GM23248 (cell line): ENCODE measurements at regions not wholly inside any gene's neighbourhood (a gene's known extent, or its start where the extent isn't known, plus 50 kb on each side); places are given as distances from the start of the nearest gene placed in this dataset.

Source experiments
- DNase-seq: peaks from one replicate; pipeline ENCODE4 v3.0.0-alpha.2; 2015
- H2AFZ ChIP-seq: fragments of 200-600 bp; sonication (generic); 2 replicates; pipeline ENCODE4 v1.6.1; 2016; ENCODE audit warnings: antibody characterized with exemption
- H3F3A ChIP-seq: fragments of 200-600 bp; sonication (generic); 2 replicates; pipeline ENCODE4 v1.6.1; 2016; ENCODE audit warnings: mild to moderate bottlenecking, antibody characterized with exemption, mixed run types; ENCODE audit not compliant: insufficient read depth
- H3K27ac ChIP-seq: fragments of 200-600 bp; sonication (generic); 2 replicates; pipeline ENCODE4 v1.5.1; 2016; ENCODE audit warnings: mild to moderate bottlenecking
- H3K27me3 ChIP-seq: fragments of 200-600 bp; sonication (generic); replicated peaks from 2 replicates; pipeline ENCODE4 v1.6.1; 2016; ENCODE audit warnings: mild to moderate bottlenecking; ENCODE audit not compliant: insufficient read depth
- H3K36me3 ChIP-seq: fragments of 200-600 bp; sonication (generic); 2 replicates; pipeline ENCODE4 v1.6.1; 2016; ENCODE audit warnings: low read depth, mild to moderate bottlenecking
- H3K4me1 ChIP-seq: fragments of 200-600 bp; sonication (generic); 2 replicates; pipeline ENCODE4 v1.6.1; 2016; ENCODE audit warnings: mild to moderate bottlenecking; ENCODE audit not compliant: insufficient read depth
- H3K4me2 ChIP-seq: fragments of 200-600 bp; sonication (generic); one replicate; pipeline ENCODE4 v1.6.1; 2016; ENCODE audit warnings: mild to moderate bottlenecking; ENCODE audit not compliant: unreplicated experiment
- H3K4me3 ChIP-seq: fragments of 200-600 bp; sonication (generic); 2 replicates; pipeline ENCODE4 v1.5.1; 2016; ENCODE audit warnings: mild to moderate bottlenecking
- H3K79me2 ChIP-seq: fragments of 200-600 bp; sonication (generic); 2 replicates; pipeline ENCODE4 v1.6.1; 2016; ENCODE audit warnings: mild to moderate bottlenecking; ENCODE audit not compliant: insufficient read depth
- H3K9ac ChIP-seq: fragments of 200-600 bp; sonication (generic); 2 replicates; pipeline ENCODE4 v1.6.1; 2016; ENCODE audit warnings: mild to moderate bottlenecking
- H3K9me2 ChIP-seq: fragments of 200-600 bp; sonication (generic); 2 replicates; pipeline ENCODE4 v1.6.1; 2016; ENCODE audit warnings: mixed run types, mild to moderate bottlenecking, moderate library complexity; ENCODE audit not compliant: insufficient read depth
- H3K9me3 ChIP-seq: fragments of 200-600 bp; sonication (generic); one replicate; pipeline ENCODE4 v1.6.1; 2017; ENCODE audit warnings: low read depth
- H4K20me1 ChIP-seq: fragments of 200-600 bp; sonication (generic); 2 replicates; pipeline ENCODE4 v1.6.0; 2016; ENCODE audit not compliant: insufficient read depth
- EZH2 ChIP-seq: fragments of 200-600 bp; sonication (generic); IDR thresholded peaks from 2 replicates; pipeline ENCODE4 v1.6.1; 2018; ENCODE audit warnings: antibody characterized with exemption, mild to moderate bottlenecking; ENCODE audit not compliant: insufficient read depth, poor library complexity, severe bottlenecking
- EZH2phosphoT487 ChIP-seq: fragments of 200-600 bp; sonication (generic); IDR thresholded peaks from 2 replicates; pipeline ENCODE4 v1.6.1; 2018; ENCODE audit warnings: antibody characterized with exemption, moderate library complexity, mild to moderate bottlenecking, low read depth; ENCODE audit not compliant: insufficient read depth
- WGBS, 2 experiments: methylation state at CpG; one replicate each; pipeline ENCODE4 v1.1.6; 2015 to 2017; ENCODE audit warnings: low lambda C conversion rate in 2 of 2, low coverage in 1 of 2; ENCODE audit errors: missing lambda C conversion rate in 2 of 2; 5-methylcytosine and 5-hydroxymethylcytosine counted together
- in situ Hi-C: fragments of 300-500 bp; cut with MboI; formaldehyde crosslinking; loops from 2 replicates; pipeline ENCODE4 v1.15.0; 2020

DNA sequence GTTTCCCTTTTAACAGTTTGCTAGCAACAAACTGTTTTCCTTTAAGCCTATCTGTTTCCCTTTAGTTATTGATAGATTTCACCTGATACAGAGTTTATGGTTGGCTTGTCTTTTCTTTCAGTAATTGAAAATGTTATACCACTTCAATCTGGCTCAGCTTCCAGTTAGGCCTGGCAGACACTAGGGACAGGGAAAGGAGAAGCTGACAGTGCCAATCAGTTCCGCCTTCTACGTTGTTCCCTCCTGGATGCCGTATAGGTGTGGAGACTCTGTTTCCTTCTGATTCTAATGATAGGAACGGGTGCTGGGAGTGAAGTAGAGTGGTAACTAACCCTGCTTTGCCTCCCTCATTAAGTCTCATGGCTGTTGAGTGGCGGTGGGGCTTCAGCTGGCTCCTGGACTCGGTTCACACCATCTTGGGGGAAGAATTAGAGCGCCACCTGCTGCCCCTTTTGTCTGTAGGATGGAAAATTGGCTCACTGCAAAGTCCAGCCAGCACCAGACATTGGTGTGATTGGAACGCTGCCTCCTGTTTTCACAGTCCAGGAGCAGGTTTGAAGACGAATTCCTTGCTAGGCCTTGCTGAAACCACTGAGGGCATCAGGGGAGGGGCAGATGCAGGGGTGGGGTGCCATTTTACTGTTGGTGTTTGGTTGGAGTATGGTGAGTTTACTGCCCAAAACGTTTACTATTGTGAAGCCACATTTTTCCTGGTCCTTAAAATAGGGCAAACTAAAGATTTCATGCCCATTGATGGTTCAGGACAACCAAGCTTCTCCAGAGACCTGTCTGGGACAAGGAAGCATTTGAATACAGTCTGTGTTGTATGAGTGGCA, 1729.5 kb downstream of the GRIK2 start:
- TF ChIP-seq EZH2 (no peak), EZH2phosphoT487 (no peak)
- Histone ChIP-seq H3K36me3 (no peaks in the 10 kb centered on the region), H3K9ac (no peak overlapping the region), H3K9me2 (no peaks in the 10 kb centered on the region), H3F3A (no peaks in the 10 kb centered on the region), H3K4me2 (no peak overlapping the region), H2AFZ (no peak overlapping the region), H3K4me3 (no peak overlapping the region), H4K20me1 (no peaks in the 10 kb centered on the region), H3K9me3 (no peaks in the 10 kb centered on the region), H3K4me1 (no peaks in the 10 kb centered on the region), H3K27ac (no peak overlapping the region), H3K27me3 (no peaks in the 10 kb centered on the region), H3K79me2 (no peaks in the 10 kb centered on the region)
- 16 to 20% methylated on average over 10 of the region's 10 CpGs for WGBS, 2 experiments
- peak; percentile 36 for DNase-seq
- in situ Hi-C loops, result no loop called here

DNA sequence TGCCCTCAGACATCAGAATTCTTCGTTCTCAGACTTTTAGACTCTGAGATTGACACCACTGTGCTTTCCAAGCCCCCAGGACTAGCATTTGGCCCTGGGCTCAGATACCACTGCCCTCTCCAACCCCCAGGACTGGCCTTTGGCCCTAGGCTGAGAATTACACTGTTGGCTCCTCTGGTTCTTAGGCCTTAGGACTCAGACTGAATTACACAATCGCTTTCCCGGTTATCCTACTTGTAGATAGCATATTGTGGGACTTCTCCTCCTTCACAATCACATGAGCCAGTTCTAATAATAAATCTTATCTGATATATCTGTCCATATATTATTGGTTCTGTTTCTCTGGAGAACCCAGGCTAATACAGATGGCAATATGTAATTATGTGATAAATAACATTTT, 1725.5 kb downstream of the GRIK2 start:
- Histone ChIP-seq H4K20me1 (no peaks in the 10 kb centered on the region), H3K9me2 (no peaks in the 10 kb centered on the region), H2AFZ (no peak overlapping the region), H3K4me1 (no peaks in the 10 kb centered on the region), H3K27ac (no peak overlapping the region), H3K27me3 (no peaks in the 10 kb centered on the region), H3K9me3 (no peaks in the 10 kb centered on the region), H3K79me2 (no peaks in the 10 kb centered on the region), H3K36me3 (no peaks in the 10 kb centered on the region), H3K4me2 (no peak overlapping the region), H3K4me3 (no peak overlapping the region), H3F3A (no peaks in the 10 kb centered on the region), H3K9ac (no peak overlapping the region)
- in situ Hi-C loops, result no loop called here
- 26 to 35% methylated on average over 3 of the region's 3 CpGs for WGBS, 2 experiments
- TF ChIP-seq EZH2phosphoT487, result no peak
- no peak for TF ChIP-seq EZH2
- DNase-seq, result no peak

DNA sequence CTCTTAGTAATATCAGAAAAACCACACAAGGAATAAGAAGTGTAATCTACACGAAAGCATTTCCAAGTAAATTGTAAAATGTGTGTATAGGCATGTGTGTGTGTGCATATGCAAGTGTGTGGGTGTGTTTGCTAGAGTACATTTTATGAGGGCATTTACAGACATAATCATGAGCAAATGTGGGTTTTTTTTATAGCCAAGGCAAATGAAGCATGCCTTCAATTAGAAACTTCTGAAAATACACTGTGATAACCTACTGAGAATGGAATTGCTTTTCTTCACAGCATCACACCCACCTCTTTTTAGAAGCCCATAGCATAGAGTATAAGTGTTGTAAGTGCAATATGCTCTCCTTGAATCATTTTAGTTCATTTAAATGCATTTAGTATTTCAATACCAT, 1721.1 kb downstream of the GRIK2 start:
- H3K4me2 ChIP-seq, result no peak overlapping the region
- no peak for TF ChIP-seq EZH2phosphoT487
- no peak for TF ChIP-seq EZH2
- H3K9ac ChIP-seq, result no peak overlapping the region
- no peaks in the 10 kb centered on the region for H3K4me1 ChIP-seq
- H3F3A ChIP-seq, result no peaks in the 10 kb centered on the region
- no peak for DNase-seq
- no peaks in the 10 kb centered on the region for H4K20me1 ChIP-seq
- in situ Hi-C loops, result no loop called here
- H2AFZ ChIP-seq, result no peak overlapping the region
- no peaks in the 10 kb centered on the region for H3K9me2 ChIP-seq
- H3K27me3 ChIP-seq, result no peaks in the 10 kb centered on the region
- no peaks in the 10 kb centered on the region for H3K36me3 ChIP-seq
- 0% methylated on average over 1 of the region's 1 CpG for WGBS, 2 experiments
- no peak overlapping the region for H3K27ac ChIP-seq
- no peaks in the 10 kb centered on the region for H3K79me2 ChIP-seq
- H3K9me3 ChIP-seq, result no peaks in the 10 kb centered on the region
- no peak overlapping the region for H3K4me3 ChIP-seq

DNA sequence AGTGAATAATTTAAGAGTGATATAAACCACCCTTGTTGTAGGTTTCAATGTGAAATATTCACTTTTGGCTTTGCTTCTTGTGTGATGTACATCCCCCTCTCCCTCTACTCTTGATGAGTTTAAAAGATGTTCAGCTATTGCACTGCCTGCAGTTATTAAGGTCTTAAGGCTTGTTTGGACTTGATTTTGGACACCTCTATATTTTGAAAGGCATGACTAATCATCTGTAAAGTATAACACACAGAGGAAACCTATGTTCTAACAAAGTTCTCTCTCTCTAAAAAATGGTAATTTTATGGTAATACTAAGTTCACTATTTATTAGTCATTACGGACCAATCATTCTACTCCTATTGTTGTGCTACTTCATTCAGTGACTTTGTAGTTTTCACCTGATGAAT, 1719.9 kb downstream of the GRIK2 start:
- H2AFZ ChIP-seq, result no peak overlapping the region
- H4K20me1 ChIP-seq, result no peaks in the 10 kb centered on the region
- H3K27me3 ChIP-seq, result no peaks in the 10 kb centered on the region
- H3K4me1 ChIP-seq, result no peaks in the 10 kb centered on the region
- DNase-seq, result no peak
- WGBS, 2 experiments, result 22 to 23% methylated on average over 1 of the region's 1 CpG
- H3K9me3 ChIP-seq, result no peaks in the 10 kb centered on the region
- H3K36me3 ChIP-seq, result no peaks in the 10 kb centered on the region
- H3F3A ChIP-seq, result no peaks in the 10 kb centered on the region
- H3K4me3 ChIP-seq, result no peak overlapping the region
- H3K9me2 ChIP-seq, result no peaks in the 10 kb centered on the region
- no peak overlapping the region for H3K4me2 ChIP-seq
- in situ Hi-C loops, result no loop called here
- H3K27ac ChIP-seq, result no peak overlapping the region
- no peaks in the 10 kb centered on the region for H3K79me2 ChIP-seq
- TF ChIP-seq EZH2phosphoT487 (no peak), EZH2 (no peak)
- no peak overlapping the region for H3K9ac ChIP-seq
